Mammary epithelial cell (primary cell): ENCODE measurements at regions not wholly inside any gene's neighbourhood (a gene's known extent, or its start where the extent isn't known, plus 50 kb on each side); places are given as distances from the start of the nearest gene placed in this dataset.

Experiments used
- CTCF ChIP-seq, 2 donors: IDR thresholded peaks in 1 of 2; conservative IDR thresholded peaks in 1 of 2; 2 replicates each; pipeline ENCODE4 v1.5.1; 2011 to 2012; ENCODE audit warnings: inconsistent platforms in 2 of 2, low read length in 2 of 2, mild to moderate bottlenecking in 2 of 2, control low read depth in 1 of 2, low read depth in 1 of 2; ENCODE audit not compliant: insufficient read depth in 1 of 2; ENCODE audit errors: extremely low read depth in 1 of 2
- EZH2 ChIP-seq: IDR thresholded peaks from 2 replicates; pipeline ENCODE4 v1.6.1; 2012; ENCODE audit warnings: low read length, inconsistent platforms, borderline replicate concordance

- no peak for TF ChIP-seq CTCF (conservative IDR thresholded peaks at IDR 0.05 in 1 of 2, IDR thresholded peaks at IDR 0.05 in 1 of 2; ENCODE audit: extremely low read depth in 1 of 2, insufficient read depth in 1 of 2, low read depth in 1 of 2, low read length in 2 of 2)
- TF ChIP-seq EZH2, result no peak
Observed at GRCh38 chr2:10980886-10981425, 69.2 kb downstream of the KCNF1 start.
